ENCODE measurements at regions not wholly inside any gene's neighbourhood (a gene's known extent, or its start where the extent isn't known, plus 50 kb on each side); places are given as distances from the start of the nearest gene placed in this dataset.

DNA sequence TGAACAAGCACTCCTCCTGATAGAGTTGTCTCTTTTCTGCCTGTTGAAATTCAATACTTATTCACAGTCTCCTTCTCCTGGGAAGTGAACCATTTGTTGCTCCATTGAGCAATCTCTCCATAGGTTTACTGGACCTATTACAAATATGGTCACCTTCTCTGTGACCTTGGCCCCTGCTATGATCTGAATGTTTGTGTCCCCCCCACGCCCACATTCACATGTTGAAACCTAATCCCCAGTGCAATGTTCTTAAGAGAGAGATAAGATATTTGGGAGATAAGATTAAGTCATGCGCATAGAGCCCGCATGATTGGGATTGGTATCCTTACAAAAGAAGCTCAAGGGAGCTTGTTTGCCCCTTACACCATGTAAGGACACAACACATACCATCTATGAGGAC is 54.1 kb upstream of the GABRE start:
- H3K27ac ChIP-seq (ENCODE audit: low read depth, low read length), result no peak overlapping the region
- no peak for TF ChIP-seq SIN3A (IDR thresholded peaks at IDR 0.05; ENCODE audit: low read depth)
- TF ChIP-seq JUND (IDR thresholded peaks at IDR 0.05), result no peak
- TF ChIP-seq EZH2phosphoT487 (IDR thresholded peaks at IDR 0.05; ENCODE audit: borderline replicate concordance), result no peak
- TF ChIP-seq POLR2AphosphoS5 (IDR thresholded peaks at IDR 0.05; ENCODE audit: low read depth, low read length), result no peak
- TF ChIP-seq ZFX (IDR thresholded peaks at IDR 0.05), result no peak
- TF ChIP-seq, protein P1, sequence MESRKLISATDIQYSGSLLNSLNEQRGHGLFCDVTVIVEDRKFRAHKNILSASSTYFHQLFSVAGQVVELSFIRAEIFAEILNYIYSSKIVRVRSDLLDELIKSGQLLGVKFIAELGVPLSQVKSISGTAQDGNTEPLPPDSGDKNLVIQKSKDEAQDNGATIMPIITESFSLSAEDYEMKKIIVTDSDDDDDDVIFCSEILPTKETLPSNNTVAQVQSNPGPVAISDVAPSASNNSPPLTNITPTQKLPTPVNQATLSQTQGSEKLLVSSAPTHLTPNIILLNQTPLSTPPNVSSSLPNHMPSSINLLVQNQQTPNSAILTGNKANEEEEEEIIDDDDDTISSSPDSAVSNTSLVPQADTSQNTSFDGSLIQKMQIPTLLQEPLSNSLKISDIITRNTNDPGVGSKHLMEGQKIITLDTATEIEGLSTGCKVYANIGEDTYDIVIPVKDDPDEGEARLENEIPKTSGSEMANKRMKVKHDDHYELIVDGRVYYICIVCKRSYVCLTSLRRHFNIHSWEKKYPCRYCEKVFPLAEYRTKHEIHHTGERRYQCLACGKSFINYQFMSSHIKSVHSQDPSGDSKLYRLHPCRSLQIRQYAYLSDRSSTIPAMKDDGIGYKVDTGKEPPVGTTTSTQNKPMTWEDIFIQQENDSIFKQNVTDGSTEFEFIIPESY (IDR thresholded peaks at IDR 0.05; ENCODE audit: extremely low read depth, insufficient replicate concordance, low read length), result no peak
- TF ChIP-seq YY1 (IDR thresholded peaks at IDR 0.05; ENCODE audit: extremely low read depth, insufficient replicate concordance, low read depth, low read length), result no peak
- TF ChIP-seq, protein P2, sequence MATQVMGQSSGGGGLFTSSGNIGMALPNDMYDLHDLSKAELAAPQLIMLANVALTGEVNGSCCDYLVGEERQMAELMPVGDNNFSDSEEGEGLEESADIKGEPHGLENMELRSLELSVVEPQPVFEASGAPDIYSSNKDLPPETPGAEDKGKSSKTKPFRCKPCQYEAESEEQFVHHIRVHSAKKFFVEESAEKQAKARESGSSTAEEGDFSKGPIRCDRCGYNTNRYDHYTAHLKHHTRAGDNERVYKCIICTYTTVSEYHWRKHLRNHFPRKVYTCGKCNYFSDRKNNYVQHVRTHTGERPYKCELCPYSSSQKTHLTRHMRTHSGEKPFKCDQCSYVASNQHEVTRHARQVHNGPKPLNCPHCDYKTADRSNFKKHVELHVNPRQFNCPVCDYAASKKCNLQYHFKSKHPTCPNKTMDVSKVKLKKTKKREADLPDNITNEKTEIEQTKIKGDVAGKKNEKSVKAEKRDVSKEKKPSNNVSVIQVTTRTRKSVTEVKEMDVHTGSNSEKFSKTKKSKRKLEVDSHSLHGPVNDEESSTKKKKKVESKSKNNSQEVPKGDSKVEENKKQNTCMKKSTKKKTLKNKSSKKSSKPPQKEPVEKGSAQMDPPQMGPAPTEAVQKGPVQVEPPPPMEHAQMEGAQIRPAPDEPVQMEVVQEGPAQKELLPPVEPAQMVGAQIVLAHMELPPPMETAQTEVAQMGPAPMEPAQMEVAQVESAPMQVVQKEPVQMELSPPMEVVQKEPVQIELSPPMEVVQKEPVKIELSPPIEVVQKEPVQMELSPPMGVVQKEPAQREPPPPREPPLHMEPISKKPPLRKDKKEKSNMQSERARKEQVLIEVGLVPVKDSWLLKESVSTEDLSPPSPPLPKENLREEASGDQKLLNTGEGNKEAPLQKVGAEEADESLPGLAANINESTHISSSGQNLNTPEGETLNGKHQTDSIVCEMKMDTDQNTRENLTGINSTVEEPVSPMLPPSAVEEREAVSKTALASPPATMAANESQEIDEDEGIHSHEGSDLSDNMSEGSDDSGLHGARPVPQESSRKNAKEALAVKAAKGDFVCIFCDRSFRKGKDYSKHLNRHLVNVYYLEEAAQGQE (IDR thresholded peaks at IDR 0.05; ENCODE audit: low read depth), result no peak
- TF ChIP-seq, protein P3, sequence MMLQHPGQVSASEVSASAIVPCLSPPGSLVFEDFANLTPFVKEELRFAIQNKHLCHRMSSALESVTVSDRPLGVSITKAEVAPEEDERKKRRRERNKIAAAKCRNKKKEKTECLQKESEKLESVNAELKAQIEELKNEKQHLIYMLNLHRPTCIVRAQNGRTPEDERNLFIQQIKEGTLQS (IDR thresholded peaks at IDR 0.05), result no peak
- TF ChIP-seq ZNF274 (IDR thresholded peaks at IDR 0.05; ENCODE audit: low read depth, low read length), result no peak
- H2AFZ ChIP-seq (ENCODE audit: low read depth, low read length, poor library complexity, severe bottlenecking), result no peak overlapping the region
- ATAC-seq (no peak), DNase-seq (ENCODE audit: low read depth, low spot score) (no peak)
- H3K27me3 ChIP-seq (ENCODE audit: insufficient read depth, low read length), result no peaks in the 10 kb centered on the region
- RAD21 ChIA-PET (ENCODE audit: low non-redundant PET in 1 of 2, low total read pairs in 2 of 2, uncharacterized antibody in 2 of 2, unreplicated experiment in 2 of 2), result no interaction called here
- H3K79me2 ChIP-seq (ENCODE audit: insufficient read depth, low read length), result no peaks in the 10 kb centered on the region
- H3K9me3 ChIP-seq (ENCODE audit: control insufficient read depth in 1 of 2, insufficient read depth in 1 of 2, low read depth in 1 of 2, low read length in 2 of 2), result no peaks in the 10 kb centered on the region
- H3K4me3 ChIP-seq (replicated peaks in 1 of 2; ENCODE audit: low read depth in 1 of 2, low read length in 2 of 2), result no peak overlapping the region
- CTCF ChIA-PET, result no interaction called here
- H3K9ac ChIP-seq (ENCODE audit: low read length), result no peak overlapping the region
- BruUV-seq (replicated peaks), result no TSS peak
- no peak overlapping the region for H3K4me2 ChIP-seq (ENCODE audit: low read length)
- intact Hi-C loops (cut with micrococcal nuclease), result no loop called here
- POLR2A ChIA-PET, result no interaction called here
- H3K36me3 ChIP-seq (ENCODE audit: control insufficient read depth in 1 of 2, insufficient read depth in 2 of 2, low read length in 2 of 2), result no peaks in the 10 kb centered on the region
- H4K20me1 ChIP-seq (ENCODE audit: insufficient read depth), result no peaks in the 10 kb centered on the region
- H3K4me1 ChIP-seq (ENCODE audit: control insufficient read depth in 1 of 2, insufficient read depth in 2 of 2, low read length in 2 of 2), result no peaks in the 10 kb centered on the region
- no peaks in the 10 kb centered on the region for H3K9me2 ChIP-seq (ENCODE audit: insufficient read depth)
